HG03571 (cell line): ENCODE measurements at regions not wholly inside any gene's neighbourhood (a gene's known extent, or its start where the extent isn't known, plus 50 kb on each side); places are given as distances from the start of the nearest gene placed in this dataset.
"Not testable (repeated sequence)": the region's sequence is repeated elsewhere in the genome, so short reads cannot be mapped to it uniquely, and the experiment has no call there.

Experiments
- ATAC-seq: cut with Tn5 transposase; IDR thresholded peaks from one replicate; pipeline ENCODE4 v1.9.1; 2021; ENCODE audit not compliant: unreplicated experiment

GRCh38 chr1:182003953-182004586 is 57.4 kb downstream of the ZNF648 start:
- no peak for ATAC-seq

- ATAC-seq = no peak
Measured at GRCh38 chr1:182003025-182003725, 58.3 kb downstream of the ZNF648 start.

- no peak for ATAC-seq
Measured at GRCh38 chr1:182002570-182002969, 58.9 kb downstream of the ZNF648 start.

- ATAC-seq = no peak
Measured at GRCh38 chr1:181998858-181999257, 62.7 kb downstream of the ZNF648 start.

- ATAC-seq = no peak
Measured at GRCh38 chr1:181992072-181992471, 69.4 kb downstream of the ZNF648 start.

GRCh38 chr1:181990728-181991127 is 70.8 kb downstream of the ZNF648 start:
- no peak for ATAC-seq

GRCh38 chr1:181989261-181989920 is 72.1 kb downstream of the ZNF648 start:
- no peak for ATAC-seq

GRCh38 chr1:181987996-181988395 is 73.5 kb downstream of the ZNF648 start:
- ATAC-seq = no peak

GRCh38 chr1:181987334-181987895 is 74.1 kb downstream of the ZNF648 start:
- no peak for ATAC-seq

GRCh38 chr1:181986907-181987305 is 74.6 kb downstream of the ZNF648 start:
- no peak for ATAC-seq

- ATAC-seq = no peak
Measured at GRCh38 chr1:181985936-181986906, 75.3 kb downstream of the ZNF648 start.

- ATAC-seq = no peak
Measured at GRCh38 chr1:181985281-181985680, 76.2 kb downstream of the ZNF648 start.

- no peak for ATAC-seq
Measured at GRCh38 chr1:181984006-181984405, 77.5 kb downstream of the ZNF648 start.

GRCh38 chr1:181981821-181982220 is 79.7 kb downstream of the ZNF648 start:
- ATAC-seq = no peak

- no peak for ATAC-seq
Measured at GRCh38 chr1:181972256-181972655, 89.3 kb downstream of the ZNF648 start.

- no peak for ATAC-seq
Measured at GRCh38 chr1:181971424-181971823, 90.1 kb downstream of the ZNF648 start.

GRCh38 chr1:181969902-181970301 is 91.6 kb downstream of the ZNF648 start:
- no peak for ATAC-seq

GRCh38 chr1:181954696-181955095 is 106.8 kb downstream of the ZNF648 start:
- not testable (repeated sequence) for ATAC-seq

- ATAC-seq = not testable (repeated sequence)
Measured at GRCh38 chr1:181954178-181954577, 107.3 kb downstream of the ZNF648 start.

- no peak for ATAC-seq
Measured at GRCh38 chr1:181953596-181953995, 107.9 kb downstream of the ZNF648 start.

GRCh38 chr1:181951213-181951612 is 110.3 kb downstream of the ZNF648 start:
- no peak for ATAC-seq
